HG02642 (cell line): ENCODE measurements at regions not wholly inside any gene's neighbourhood (a gene's known extent, or its start where the extent isn't known, plus 50 kb on each side); places are given as distances from the start of the nearest gene placed in this dataset.

ENCODE experiments used
- ATAC-seq: cut with Tn5 transposase; IDR thresholded peaks from one replicate; pipeline ENCODE4 v1.9.1; 2021; ENCODE audit warnings: mild to moderate bottlenecking; ENCODE audit not compliant: unreplicated experiment, poor library complexity

DNA sequence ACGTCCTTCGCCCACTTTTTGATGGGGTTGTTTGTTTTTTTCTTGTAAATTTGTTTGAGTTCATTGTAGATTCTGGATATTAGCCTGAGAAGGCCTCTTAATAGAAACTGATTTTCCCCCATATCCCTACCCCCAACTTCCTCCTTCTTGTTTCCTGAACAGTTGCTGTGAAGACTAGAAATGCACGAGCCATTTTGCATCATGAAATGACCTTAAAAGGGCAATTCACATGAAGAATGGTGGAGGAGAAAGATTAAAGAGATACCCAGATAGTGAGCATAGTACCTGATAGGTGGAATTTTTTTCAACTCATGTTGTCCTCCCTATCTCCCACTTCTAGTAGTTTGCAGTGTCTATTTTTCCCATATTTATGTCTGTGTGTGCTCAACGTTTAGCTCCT is 55.2 kb upstream of the KCNH8 start:
- no peak for ATAC-seq

DNA sequence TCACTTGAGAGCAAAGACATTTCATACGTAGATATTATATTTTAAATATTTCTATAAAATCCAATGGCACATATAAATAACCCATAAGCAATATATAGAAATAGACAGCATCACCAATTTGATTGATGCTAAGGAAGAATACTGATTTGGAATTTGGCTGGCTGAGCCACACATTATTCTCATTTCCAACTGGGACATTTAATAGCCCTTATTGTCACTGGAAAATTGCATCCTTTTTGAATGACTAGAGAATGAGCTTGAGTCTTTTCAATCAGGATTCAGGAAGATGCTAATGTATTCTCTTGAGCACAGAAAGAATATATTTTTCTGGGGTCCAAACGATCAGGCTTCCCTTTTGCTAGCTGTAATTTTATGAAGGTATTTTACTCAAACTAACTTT is 70.9 kb upstream of the KCNH8 start:
- no peak for ATAC-seq

DNA sequence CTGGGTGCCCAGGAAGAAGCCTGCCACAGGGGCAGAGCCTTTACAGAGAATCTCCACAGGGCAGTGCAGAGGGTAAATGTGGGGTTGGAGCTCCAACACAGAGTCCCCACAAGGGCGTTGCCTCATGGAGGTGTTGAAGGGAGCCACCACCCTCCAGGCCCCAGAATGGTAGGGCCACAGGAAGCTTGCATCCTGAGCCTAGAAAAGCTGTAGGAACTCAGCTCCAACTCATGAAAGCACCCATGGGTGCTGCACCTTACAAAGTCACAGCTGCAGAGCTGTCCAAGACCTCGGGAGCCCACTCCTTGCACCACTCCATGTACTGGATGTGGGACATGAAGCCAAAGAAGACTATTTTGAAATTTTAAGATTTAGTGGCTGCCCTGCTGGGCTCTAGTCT is 73.3 kb upstream of the KCNH8 start:
- ATAC-seq: no peak

DNA sequence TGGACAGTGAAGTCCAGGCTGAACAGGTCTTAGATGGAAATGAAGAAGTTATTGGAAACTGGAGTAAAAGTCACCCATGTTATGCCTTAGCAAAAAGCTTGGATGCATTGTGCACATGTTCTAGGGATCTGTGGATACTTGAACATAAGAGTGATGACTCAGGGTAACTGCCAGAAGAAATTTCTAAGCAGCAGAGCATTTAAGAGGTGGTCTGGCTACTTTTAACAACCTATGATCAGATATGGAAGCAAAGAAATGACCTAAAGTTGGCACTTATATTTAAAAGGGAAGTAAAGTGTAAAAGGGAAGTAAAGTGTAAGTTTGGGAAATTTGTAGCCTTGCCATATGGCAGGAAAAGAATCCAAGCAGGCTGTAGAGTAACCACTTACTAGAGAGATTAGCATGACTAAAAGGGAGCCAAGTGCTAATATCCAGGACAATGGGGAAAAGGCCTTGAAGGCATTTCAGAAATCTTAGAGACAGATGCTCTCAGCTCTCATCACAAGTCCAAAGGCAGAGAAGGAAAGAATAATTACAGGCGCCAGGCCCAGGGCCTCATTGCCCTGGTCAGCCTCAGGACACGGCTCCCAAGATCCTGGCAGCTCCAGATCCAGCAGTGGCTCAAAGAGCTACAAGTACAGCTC is 73.9 kb upstream of the KCNH8 start:
- no peak for ATAC-seq

DNA sequence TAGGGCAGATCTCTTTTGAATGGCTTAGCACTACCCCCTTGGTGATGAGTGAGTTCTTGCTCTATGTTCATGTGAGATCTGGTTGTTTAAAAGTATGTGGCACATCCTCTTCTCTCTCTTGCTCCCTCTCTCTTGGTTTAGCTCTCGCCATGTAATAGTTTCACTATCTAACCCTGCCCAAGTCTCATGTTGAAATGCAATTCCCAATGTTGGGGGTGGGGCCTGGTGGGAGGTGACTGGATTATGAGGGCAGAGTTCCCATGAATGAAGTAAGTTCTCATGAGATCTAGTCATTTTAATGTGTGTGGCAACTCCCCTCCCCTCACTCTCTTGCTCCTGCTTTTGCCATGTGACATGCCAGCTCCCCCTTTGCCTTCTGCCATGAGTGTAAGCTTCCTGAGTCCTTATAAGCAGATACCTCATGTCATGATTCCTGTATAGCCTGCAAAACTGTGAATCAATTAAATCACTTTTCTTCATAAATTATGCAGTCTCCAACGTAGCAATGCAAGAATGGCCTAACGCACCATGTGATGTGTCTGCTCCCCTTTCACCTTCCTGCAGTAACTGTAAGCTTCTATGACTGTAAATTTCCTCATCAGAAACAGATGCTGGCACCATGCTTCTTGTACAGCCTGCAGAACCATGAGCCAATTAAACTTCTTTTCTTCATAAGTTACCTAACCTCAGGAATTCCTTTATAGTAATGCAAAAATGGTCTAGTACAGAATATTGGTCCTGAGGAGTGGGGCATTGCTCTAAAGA is 74.8 kb upstream of the KCNH8 start:
- ATAC-seq: no peak

DNA sequence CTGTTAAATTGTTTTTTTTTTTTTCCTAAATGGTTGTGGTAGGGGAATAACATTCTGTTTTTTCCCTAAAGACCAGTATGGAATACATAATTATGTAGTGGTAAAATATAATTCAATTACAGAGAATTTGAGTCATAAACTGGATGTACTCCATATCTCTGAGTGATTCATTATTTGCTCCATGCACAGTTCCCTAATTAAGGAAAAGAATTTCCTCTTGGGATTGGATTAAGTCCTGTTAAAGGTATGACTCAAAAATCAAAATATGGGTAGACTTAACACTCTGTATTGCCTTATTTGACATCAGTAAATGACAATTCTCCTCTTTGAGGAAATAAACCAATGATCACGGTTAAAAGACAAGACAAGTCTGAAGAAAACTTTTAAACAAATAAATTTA is 78.0 kb upstream of the KCNH8 start:
- no peak for ATAC-seq

DNA sequence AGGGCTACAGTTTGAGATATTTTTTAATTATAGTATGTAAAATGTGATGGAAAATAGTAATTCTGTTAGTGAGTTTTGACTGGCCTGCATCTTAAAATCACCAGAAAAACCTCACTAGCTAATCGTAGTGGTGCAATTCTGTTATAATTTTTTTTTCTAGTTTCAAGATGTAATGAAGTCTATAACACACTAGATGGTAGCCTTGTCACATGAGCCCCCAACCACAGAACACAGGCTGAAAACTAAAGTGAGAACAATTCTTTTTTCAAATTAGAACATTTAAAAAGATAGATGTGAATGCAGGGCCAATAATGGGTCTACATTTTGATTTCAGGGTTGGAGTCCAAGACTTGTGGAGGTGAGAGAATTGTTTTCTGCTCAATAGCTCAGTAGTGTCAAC is 83.3 kb upstream of the KCNH8 start:
- ATAC-seq: no peak

DNA sequence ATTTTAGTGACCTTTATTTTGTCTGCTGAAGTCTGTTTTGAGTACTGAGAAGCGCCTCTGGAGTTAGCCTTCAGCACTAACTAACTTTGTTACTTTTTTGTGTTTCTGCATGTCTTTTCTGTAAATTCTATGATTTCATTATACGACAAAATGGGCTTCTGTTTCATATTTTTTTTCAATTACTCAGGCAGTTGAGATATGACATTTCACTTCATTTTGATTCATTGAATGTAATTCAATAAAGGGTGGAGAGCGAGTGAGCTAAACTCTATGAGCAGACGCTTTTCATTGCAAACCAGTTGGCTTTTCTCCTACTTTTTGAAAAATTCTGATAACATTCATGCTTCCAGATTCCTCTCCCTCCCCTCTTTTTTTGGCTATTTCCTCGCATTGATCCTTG is 84.4 kb upstream of the KCNH8 start:
- no peak for ATAC-seq

DNA sequence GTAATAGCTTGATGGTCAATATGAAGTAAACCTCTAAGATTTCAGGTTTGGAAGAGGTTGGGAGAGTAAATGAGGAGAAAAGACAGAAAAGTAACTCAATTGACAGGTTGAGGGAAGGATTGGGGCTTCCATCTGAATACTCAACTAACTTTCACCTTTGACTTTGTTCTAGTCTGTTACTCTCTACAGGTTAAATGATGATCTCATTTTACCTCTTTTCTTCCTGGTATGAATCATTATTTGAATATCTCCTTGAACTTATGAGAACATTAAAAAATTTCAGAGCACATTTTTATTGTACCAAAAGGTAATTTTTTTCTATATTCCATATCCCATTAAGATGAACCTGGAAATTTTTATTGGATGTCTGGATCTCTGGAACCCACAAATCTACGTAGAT is 87.9 kb upstream of the KCNH8 start:
- ATAC-seq: no peak

DNA sequence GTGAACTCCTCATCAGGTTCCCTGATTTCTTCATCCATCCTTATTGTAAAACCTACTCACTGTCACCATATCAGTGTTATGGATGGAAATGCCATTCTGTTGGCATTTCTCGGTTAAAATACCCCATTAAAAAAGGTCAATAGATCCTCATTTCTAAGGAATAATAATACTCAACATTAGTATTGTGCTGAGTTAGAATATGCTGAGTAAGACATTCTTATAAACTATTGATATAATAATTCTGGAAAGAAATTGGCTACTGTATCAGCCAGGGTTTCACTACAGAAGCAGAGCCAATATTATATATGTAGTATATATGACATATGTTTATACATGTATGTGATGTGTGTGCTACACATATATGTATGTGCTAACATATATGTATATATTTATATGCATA is 95.4 kb upstream of the KCNH8 start:
- no peak for ATAC-seq

DNA sequence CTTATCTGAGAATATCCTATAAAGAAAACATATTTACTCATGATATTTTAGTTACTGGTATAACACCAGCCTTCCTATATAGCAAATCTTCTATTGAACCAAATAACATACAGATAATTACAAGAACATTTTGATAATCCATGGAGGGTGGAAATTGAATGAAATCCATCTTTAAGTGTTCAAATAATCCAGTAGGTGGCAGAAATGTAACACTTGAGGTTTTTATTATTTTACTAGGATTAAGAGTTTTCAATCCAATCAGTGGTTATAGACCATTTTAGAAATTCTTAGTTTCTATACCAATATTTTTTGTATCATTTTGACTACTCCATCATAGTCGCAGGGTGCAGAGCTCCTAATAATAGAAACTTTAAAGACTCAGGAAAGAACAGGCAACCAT is 101.9 kb upstream of the KCNH8 start:
- no peak for ATAC-seq

DNA sequence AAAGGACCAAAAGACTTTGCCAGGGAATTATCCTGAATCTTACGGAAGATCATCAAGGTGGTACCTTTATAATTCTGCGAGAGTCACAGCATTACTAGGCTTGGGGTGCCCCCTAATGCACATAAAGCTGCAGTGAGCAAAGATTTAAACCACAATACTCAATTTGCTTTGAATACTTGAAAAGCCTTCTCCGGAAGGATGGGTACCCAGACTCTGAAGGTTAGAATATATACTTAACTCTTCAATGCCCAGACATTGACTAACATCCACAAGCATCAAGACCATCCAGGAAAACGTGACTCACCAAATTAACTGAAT is 117.8 kb upstream of the KCNH8 start:
- ATAC-seq: no peak

DNA sequence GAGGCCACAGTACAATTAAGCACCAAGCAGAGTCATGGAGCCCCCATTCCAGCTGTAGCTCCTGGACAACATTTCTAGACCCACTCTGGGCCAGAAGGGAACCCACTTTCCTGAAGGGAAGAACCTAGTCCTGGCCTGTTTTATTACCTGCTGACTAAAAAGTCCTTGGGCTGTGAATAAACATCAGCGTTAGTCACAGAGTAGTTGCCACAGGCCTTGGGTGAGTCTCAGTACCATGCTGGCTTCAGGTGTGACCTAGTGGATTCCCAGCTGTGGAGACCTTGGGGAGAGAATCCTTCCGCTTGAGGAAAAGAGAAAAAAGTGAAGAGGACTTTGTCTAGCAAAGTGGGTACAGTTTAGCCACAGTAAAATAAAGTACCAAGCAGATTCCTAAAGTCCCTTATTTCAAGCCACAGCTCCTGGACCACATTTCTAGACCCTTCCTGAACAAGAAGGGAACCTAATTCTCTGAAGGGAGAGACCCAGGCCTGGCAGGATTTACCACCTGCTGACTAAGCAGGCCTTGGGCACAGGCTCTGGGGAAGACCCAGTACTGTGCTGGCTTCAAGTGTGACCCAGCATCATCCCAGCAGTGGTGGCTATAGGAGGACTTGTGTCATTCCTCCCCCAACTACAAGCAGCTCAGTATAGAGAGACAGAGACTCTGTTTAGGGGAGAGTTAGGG is 118.3 kb upstream of the KCNH8 start:
- ATAC-seq: no peak

DNA sequence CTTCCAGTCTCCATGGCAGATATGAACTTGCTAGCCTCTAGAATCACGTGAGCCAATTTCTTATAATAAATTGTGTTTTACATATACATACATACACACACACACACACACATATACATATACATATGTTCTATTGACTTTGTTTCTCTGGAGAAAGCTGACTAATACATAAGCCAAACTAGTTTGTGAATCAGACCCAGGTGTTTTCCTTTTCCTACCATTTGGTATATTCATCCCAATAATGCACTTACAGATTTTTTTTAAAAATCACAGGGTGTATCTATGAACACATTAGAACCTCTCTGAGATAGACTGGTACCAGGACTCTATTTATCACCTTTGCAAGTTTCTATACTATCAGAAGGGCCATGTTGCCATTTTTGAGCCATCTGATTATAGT is 122.9 kb upstream of the KCNH8 start:
- ATAC-seq: no peak

DNA sequence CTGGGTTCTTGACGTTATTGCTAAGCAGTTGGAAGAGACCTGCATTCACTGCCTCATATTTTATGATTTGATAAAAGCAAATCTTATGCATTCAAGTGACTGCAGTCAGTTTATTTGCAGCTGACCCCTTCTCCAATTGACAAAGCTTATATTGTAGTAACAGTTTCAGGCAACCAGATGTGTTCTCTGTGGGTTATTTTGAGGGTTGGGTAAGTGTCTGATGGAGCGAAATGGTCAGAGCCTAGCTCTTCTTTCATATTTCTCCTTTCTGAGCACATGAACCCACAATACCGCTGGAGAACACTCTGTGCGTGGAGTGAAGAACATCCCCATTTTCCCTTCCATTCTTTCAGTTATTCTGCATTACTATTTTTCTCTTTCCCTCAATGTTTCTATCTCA is 125.8 kb upstream of the KCNH8 start:
- no peak for ATAC-seq

DNA sequence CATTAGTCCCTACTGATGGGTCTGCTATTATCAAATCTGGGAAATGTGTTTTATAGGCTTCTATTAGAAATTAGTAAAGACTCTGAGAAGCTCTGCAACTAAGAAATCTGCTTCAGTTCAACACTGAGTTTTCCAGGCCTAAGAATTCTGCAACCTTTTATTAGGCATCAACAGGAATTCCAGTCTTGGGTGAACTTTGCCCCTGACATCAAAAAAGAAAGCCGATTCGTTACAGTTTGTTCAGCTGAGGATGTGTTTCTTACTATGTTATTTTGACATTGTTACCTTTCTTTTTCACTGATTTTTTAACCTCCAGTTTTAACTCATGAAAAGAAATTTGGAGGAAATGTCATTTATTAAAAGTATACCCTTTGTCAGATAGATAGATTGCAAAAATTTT is 131.5 kb upstream of the KCNH8 start:
- no peak for ATAC-seq

DNA sequence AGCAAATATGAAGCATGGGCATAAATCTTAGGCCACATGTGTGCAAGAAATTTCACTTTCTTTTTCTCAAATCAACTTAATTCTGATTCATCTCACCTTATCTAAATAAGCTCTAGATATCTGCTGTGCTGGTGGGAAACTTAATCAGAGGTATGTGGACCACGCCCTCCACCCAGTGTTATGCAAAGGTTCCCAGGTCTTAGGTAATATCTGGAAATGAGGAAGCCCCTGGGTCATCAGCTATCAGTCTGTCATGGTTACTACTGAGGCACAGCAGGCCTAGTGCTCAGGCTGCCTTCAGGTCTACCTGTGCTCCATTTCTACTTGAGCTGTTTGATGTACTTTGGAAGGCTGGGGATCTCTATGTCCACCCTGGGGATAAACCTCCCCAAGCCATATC is 134.4 kb upstream of the KCNH8 start:
- ATAC-seq: no peak

DNA sequence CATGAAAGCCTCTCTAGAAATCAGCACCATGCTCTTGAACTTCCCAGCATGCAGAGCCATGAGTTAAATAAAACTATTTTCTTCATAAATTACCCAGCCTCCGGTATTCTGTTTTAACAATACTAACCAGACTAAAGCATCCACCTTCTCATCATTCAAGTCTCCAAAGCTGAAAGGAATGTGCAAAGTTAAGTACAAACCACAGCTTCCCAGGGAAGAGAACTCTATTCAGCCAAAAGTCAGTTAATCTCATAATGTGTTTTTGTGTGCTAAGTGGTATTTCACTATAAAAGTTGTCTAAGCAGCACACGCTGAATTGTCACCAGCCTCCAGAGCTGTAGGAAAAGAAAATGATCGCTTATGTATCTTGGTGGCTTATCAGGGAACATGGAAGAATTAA is 135.5 kb upstream of the KCNH8 start:
- ATAC-seq: no peak

DNA sequence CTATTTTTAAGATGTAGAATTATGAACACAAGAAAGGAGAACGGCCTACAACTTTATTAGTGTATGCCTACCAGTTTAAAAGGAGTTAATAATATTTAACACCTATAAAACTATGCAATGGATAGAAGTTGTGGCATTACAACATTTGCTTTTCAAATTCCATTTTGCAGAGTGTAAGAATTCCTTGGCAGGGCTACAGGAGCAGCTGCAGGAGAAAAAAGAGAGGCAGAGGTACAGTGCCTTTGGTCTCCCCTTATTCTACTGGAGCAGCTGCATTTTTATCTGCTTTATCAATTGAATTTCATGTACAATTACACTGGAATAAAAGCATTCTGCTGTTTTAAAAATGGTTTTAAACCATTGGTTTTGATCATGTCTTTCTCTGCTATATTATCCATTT is 145.7 kb upstream of the KCNH8 start:
- ATAC-seq: no peak

DNA sequence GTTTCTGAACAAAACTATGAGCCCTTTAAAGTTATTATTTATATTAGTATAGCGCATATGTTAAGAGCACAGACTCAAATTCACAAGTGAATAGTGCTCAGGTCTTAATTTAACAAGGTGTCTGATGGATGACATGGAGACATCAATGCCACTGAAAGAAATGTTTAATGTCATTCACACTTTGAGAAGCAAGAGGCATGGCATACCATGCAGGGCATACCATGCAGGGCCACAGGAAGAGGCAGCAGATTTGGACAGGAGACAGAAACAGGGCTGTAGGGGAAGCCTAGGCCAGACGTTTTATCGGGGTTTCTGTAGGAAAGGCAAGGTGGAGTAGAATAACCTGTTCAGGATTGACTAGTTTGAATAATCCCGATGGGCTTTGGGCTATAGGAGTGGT is 150.2 kb upstream of the KCNH8 start:
- ATAC-seq: no peak

DNA sequence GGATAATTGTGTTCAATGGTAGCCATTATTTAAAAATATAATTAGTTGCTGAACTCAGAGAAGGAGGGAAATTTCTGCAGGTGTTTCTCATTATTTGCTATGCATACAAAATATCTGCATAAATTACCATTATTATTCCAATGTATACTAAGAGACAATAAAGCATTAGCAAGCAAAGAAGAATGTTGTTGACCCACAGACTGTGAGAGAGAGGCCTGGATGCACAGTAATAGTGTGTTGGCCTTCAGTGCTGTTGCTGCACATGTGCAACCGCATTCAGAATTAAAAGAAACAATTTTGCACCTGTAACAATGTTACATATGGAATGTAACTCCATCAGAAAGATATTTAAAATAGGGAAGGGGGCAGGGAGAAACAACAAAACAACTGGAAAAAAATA is 155.6 kb upstream of the KCNH8 start:
- ATAC-seq: no peak

DNA sequence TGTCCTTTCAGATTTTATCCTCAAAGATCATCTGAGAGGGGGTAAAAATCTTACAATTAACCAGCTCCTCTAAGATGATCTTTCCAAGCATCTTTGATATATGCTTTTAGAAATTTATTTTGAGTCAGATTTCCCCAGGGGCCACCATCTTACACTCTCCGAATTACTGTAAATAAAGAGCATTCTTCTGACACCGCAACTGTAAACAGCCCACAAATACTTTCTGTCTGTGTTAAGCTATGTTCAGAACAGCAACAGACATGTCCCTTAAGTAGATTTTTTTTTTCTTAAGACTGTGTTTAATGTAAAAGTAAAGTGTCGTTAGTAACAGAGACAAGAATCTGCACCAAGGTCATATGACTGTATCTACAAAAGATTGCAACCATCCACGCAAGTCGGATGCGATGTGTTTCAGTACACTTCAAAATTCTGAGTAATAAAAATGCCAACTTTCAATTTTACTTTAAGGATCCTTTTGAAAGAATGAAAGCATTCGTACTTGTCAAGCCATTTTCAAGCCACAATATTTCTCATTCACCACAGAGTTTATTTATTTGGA is 159.0 kb upstream of the KCNH8 start:
- no peak for ATAC-seq
